ENCODE measurements at regions not wholly inside any gene's neighbourhood (a gene's known extent, or its start where the extent isn't known, plus 50 kb on each side); places are given as distances from the start of the nearest gene placed in this dataset.

DNA sequence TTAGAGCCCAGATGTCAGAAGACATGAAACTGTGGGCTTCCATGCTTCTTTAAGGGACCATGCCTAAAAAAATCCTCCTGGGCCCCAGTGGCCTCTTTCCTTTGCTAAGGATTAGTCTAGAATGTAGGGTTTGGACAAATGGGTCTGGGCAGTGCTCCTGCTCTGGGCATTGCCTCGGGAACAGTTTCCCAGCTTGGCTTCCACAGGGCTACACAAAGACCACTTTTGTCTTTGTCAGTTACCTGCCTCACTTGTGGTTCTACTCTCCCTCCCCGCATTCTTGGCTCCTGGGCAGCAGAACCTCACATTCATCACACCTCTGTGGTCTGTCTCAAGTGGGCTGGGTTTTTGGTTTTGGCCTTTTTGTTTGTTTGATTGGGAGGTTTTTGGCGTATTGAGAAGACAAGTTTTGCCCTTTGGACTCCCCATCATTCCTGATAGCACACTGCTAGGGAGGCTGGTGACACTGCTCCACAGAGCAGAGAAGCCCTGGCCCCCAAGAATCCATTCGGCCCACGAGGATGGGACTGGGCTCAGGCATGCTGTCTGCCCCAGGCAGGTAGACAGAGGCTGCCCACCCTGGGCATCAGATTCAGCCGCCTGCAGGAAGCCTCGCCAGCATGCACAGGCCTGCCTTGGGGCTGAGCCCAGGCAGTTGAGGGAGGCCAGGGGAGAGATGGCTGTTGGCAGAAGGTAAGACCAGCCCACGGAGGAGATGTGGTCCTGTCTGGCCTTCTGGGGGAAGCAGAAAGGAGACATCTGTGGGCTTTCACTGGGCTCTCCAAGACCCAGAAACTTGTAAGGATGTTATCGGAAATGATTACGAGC, 343.7 kb downstream of the WDR11 start:
- no peak for DNase-seq (ENCODE audit: low read depth)
- H3K4me3 ChIP-seq (ENCODE audit: control insufficient read depth, low read depth, low read length) = no peak overlapping the region
- TF ChIP-seq, protein P1, sequence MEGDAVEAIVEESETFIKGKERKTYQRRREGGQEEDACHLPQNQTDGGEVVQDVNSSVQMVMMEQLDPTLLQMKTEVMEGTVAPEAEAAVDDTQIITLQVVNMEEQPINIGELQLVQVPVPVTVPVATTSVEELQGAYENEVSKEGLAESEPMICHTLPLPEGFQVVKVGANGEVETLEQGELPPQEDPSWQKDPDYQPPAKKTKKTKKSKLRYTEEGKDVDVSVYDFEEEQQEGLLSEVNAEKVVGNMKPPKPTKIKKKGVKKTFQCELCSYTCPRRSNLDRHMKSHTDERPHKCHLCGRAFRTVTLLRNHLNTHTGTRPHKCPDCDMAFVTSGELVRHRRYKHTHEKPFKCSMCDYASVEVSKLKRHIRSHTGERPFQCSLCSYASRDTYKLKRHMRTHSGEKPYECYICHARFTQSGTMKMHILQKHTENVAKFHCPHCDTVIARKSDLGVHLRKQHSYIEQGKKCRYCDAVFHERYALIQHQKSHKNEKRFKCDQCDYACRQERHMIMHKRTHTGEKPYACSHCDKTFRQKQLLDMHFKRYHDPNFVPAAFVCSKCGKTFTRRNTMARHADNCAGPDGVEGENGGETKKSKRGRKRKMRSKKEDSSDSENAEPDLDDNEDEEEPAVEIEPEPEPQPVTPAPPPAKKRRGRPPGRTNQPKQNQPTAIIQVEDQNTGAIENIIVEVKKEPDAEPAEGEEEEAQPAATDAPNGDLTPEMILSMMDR (conservative IDR thresholded peaks at IDR 0.05; ENCODE audit: control insufficient read depth, insufficient read depth, low read depth, low read length) = no peak

DNA sequence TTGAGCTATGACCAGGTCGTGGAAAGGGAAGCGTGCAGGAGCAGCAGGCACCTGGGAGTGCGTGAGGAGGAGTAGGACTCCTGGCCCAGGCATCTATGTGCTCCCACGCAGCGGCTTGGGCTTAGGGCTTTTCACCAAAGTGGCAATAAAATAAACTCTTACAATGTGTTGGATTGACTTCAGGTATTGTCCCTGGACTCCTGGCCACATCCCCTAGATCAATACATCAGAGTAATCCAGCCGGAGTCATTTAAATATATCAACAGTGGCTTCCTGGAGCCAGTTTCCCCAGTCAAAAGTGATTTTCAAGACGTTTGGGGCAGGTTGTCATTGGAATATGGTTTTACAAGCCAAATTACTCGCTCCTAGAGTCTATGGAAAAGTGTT, 344.4 kb downstream of the WDR11 start:
- no peak for DNase-seq (ENCODE audit: low read depth)
- TF ChIP-seq, protein P1 (conservative IDR thresholded peaks at IDR 0.05; ENCODE audit: control insufficient read depth, insufficient read depth, low read depth, low read length) = no peak
- no peak overlapping the region for H3K4me3 ChIP-seq (ENCODE audit: control insufficient read depth, low read depth, low read length)

DNA sequence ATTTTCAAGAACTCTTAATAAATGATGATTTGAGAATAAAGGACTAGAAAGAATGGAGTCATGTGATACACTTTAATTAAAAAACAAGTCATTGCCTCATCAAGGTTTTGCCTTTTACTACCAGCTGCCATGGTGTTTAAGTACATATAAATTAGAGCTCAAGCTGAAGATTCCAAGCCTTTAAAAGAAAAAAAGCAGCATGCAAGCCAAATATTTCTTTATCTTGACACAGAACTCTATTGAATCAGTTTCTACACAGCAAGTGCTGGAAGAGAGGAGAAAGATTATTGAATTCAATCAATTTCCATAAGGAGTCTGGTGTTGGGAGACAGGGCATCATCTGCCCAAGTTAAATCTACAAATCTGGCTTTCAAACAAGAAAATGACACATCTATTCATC, 347.9 kb downstream of the WDR11 start:
- DNase-seq (ENCODE audit: low read depth) = no peak
- H3K4me3 ChIP-seq (ENCODE audit: control insufficient read depth, low read depth, low read length) = no peak overlapping the region
- TF ChIP-seq, protein P1 (conservative IDR thresholded peaks at IDR 0.05; ENCODE audit: control insufficient read depth, insufficient read depth, low read depth, low read length) = no peak

DNA sequence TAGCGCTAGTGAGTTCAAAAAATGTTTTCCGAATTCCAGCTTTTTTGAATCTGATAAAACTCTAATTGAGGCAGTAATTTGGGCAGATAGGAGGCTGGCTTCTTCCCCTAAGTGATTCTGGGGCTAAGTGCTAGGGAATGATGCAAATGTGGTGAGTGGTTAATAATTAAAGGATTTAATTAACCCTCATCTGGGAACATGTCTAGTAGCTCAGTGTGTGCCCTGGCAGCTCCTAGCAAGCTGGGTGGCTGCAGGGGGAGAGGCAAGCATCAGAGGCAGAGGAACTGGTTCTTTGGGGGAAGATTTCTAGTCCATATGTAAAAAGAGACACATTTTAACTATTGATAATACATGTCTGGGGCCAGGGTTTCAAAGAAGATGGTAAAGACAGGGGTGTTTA, 354.5 kb downstream of the WDR11 start:
- no peak for DNase-seq (ENCODE audit: low read depth)
- TF ChIP-seq, protein P1 (conservative IDR thresholded peaks at IDR 0.05; ENCODE audit: control insufficient read depth, insufficient read depth, low read depth, low read length) = no peak
- no peak overlapping the region for H3K4me3 ChIP-seq (ENCODE audit: control insufficient read depth, low read depth, low read length)

DNA sequence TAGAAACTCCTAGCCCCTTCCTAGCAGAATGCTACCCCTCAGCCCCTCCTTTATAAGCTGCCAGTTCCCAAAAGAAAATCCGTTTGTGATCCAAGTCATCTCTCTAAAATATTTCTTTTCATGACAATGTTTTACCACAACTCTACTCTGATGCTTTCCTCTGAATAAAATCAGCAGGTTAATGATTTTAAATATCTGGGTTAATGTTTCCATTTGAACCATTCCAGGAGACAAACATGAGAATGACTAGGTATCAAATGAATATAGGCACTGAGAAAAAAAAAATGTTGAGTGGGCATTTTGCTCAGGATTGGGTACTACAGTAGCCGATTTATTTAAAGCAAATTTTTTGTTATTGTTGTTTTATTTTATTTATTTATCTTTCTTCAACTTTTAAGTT, 360.3 kb downstream of the WDR11 start:
- TF ChIP-seq, protein P1 (conservative IDR thresholded peaks at IDR 0.05; ENCODE audit: control insufficient read depth, insufficient read depth, low read depth, low read length) = no peak
- no peak overlapping the region for H3K4me3 ChIP-seq (ENCODE audit: control insufficient read depth, low read depth, low read length)

DNA sequence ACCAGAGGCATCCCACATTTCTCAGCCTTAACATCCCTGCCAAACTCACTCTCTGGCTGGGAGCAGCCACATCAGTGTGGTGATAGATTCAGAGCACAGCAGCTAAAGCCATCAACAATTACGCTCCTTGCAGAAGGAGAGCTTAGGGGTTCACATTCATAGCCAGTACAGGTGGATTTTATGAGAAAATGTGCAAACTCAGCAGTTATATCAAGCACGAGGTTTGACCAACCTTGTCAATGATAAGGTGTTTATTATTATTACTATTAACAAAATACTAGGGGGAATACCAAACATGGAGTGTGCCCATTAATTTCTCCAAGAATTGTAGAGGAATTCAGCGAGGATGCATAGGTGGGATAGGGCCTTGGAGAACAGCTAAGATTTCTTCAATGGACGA, 362.3 kb downstream of the WDR11 start:
- no peak overlapping the region for H3K4me3 ChIP-seq (ENCODE audit: control insufficient read depth, low read depth, low read length)
- DNase-seq (ENCODE audit: low read depth) = no peak
- TF ChIP-seq, protein P1 (conservative IDR thresholded peaks at IDR 0.05; ENCODE audit: control insufficient read depth, insufficient read depth, low read depth, low read length) = no peak

More for the DNA sequence above, 360.3 kb downstream of the WDR11 start:
- DNase-seq (ENCODE audit: low read depth) = no peak
